HG02623 (cell line): ENCODE measurements at regions not wholly inside any gene's neighbourhood (a gene's known extent, or its start where the extent isn't known, plus 50 kb on each side); places are given as distances from the start of the nearest gene placed in this dataset.
"Not testable (repeated sequence)": the region's sequence is repeated elsewhere in the genome, so short reads cannot be mapped to it uniquely, and the experiment has no call there.

ENCODE experiments used
- ATAC-seq: cut with Tn5 transposase; IDR thresholded peaks from one replicate; pipeline ENCODE4 v1.9.1; 2021; ENCODE audit warnings: moderate library complexity; ENCODE audit not compliant: unreplicated experiment

GRCh38 chr18:56284319-56284718, 354.1 kb downstream of the TXNL1 start:
- no peak for ATAC-seq

GRCh38 chr18:56283316-56283715, 355.1 kb downstream of the TXNL1 start:
- ATAC-seq = no peak

- no peak for ATAC-seq
These were observed 355.9 kb downstream of the TXNL1 start for GRCh38 chr18:56282234-56283104.

GRCh38 chr18:56279816-56280215, 358.6 kb downstream of the TXNL1 start:
- not testable (repeated sequence) for ATAC-seq

GRCh38 chr18:56278421-56279003, 359.9 kb downstream of the TXNL1 start:
- ATAC-seq = no peak

GRCh38 chr18:56276466-56276865, 361.9 kb downstream of the TXNL1 start:
- no peak for ATAC-seq

- no peak for ATAC-seq
These were observed 364.7 kb downstream of the TXNL1 start for GRCh38 chr18:56273541-56274219.

GRCh38 chr18:56270671-56271250, 367.6 kb downstream of the TXNL1 start:
- ATAC-seq = no peak

- ATAC-seq = no peak
These were observed 368.4 kb downstream of the TXNL1 start for GRCh38 chr18:56269958-56270357.

GRCh38 chr18:56268952-56269351, 369.4 kb downstream of the TXNL1 start:
- ATAC-seq = no peak

- ATAC-seq = no peak
These were observed 371.1 kb downstream of the TXNL1 start for GRCh38 chr18:56267334-56267733.

- no peak for ATAC-seq
These were observed 380.2 kb downstream of the TXNL1 start for GRCh38 chr18:56258178-56258577.

- ATAC-seq = peak; percentile 78
These were observed 381.2 kb downstream of the TXNL1 start for GRCh38 chr18:56257205-56257604.

GRCh38 chr18:56256659-56257058, 381.7 kb downstream of the TXNL1 start:
- ATAC-seq = no peak

- ATAC-seq = no peak
These were observed 383.0 kb downstream of the TXNL1 start for GRCh38 chr18:56255381-56255780.

- ATAC-seq = no peak
These were observed 385.9 kb downstream of the TXNL1 start for GRCh38 chr18:56252456-56252855.

- ATAC-seq = peak; percentile 98
These were observed 389.7 kb downstream of the TXNL1 start for GRCh38 chr18:56248610-56249235.

- no peak for ATAC-seq
These were observed 391.5 kb downstream of the TXNL1 start for GRCh38 chr18:56246916-56247315.

- no peak for ATAC-seq
These were observed 392.4 kb downstream of the TXNL1 start for GRCh38 chr18:56245866-56246580.

- no peak for ATAC-seq
These were observed 398.0 kb downstream of the TXNL1 start for GRCh38 chr18:56240405-56240804.
